ENCODE measurements at regions not wholly inside any gene's neighbourhood (a gene's known extent, or its start where the extent isn't known, plus 50 kb on each side); places are given as distances from the start of the nearest gene placed in this dataset.

GRCh38 chr9:119441832-119442231 is 72.6 kb upstream of the BRINP1 start:
- DNase-seq, result no peak

GRCh38 chr9:119441338-119441737 is 72.1 kb upstream of the BRINP1 start:
- DNase-seq, result no peak

DNA sequence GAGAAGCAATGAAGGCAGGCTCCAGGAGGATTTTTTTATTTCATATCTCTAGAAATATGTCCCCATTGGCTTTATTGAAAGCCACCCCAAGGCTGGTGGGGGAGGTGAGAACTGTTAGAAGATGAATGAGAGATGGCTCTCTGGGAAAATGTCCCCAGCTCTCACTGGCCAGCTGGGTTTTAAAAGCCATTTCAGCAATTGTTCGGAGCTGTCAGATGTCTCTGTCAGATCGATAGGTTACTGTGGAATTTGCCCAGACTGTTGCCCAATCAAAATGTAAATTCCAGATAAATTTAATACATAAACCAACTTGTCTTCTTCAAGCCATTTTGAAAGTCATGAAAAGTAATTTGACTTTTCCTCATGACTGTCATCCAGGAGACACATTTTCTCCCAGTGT is 67.0 kb upstream of the BRINP1 start:
- DNase-seq, result no peak

DNA sequence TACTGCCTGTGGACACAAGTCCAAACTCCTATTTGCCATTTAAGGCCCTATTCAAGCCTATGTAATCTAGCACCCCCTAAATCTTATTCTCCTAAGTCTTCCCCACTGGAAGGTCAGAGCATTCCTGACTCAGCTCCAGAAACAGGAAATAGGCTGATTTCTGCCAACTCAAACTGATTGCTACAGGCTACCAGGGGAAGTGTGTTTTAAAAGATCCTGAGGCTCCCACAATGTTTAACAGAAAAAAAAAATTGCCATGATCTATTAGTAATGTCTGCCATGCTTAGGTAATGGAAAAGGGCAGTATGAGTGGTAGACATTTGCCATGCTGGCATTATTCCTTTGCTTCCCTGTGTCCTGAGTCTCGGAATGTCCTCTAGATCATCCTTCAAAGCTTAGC is 65.8 kb upstream of the BRINP1 start:
- no peak for DNase-seq

DNA sequence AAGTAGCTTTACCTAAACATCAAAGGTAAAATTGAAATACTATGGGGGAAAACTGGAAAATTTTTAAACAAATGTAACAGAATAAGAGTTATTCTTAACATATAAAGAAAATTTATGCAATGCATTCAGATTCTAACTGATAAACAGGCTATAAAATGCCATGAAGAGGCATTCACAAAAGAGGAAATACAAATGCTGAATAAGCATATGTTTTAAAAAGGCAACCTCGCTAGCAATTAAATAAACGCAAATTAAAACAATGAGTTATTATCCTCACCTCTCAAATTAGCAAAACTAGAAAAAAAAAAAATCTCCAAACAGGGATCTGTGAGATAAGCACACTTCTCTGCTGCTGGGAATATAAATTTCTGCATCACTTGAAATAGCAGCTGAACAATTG is 63.2 kb upstream of the BRINP1 start:
- DNase-seq, result no peak

DNA sequence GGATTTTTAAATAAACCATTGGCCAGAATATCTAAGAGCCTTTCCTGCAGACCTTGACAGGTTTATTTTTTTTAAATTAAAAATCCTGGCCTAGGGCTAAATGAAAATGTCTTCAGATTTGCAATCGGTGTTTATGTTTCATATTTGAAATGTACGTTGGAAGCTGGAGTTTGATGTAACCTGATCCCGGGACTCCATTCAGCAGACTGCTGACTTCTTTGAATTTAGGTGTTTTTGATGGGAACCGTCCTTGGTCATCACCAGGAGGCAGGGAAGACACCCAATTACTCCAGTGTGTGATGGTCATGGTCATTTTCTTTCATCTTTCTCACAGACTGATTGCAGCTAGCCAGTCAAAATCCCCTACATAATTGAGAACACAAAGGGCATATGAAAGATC is 60.1 kb upstream of the BRINP1 start:
- no peak for DNase-seq

- no peak for DNase-seq
Measured at GRCh38 chr9:119420231-119420630, 51.0 kb upstream of the BRINP1 start.
